DOHH2 (cell line): ENCODE measurements at regions not wholly inside any gene's neighbourhood (a gene's known extent, or its start where the extent isn't known, plus 50 kb on each side); places are given as distances from the start of the nearest gene placed in this dataset.

ENCODE experiments used
- H3F3A ChIP-seq: fragments of 200-600 bp; sonication (generic), shearing (Covaris generic); 2 replicates; pipeline ENCODE4 v1.6.0; 2016; ENCODE audit warnings: antibody characterized with exemption, mild to moderate bottlenecking; ENCODE audit not compliant: control insufficient read depth, insufficient read depth
- H3K27ac ChIP-seq: fragments of 200-600 bp; sonication (generic); 2 replicates; pipeline ENCODE4 v1.5.1; 2014; ENCODE audit warnings: low read depth, mild to moderate bottlenecking, low read length, moderate library complexity
- H3K27me3 ChIP-seq: fragments of 200-600 bp; sonication (generic); 2 replicates; pipeline ENCODE4 v1.6.1; 2014; ENCODE audit warnings: mild to moderate bottlenecking, low read length, mixed read lengths; ENCODE audit not compliant: control insufficient read depth
- H3K36me3 ChIP-seq: fragments of 200-600 bp; sonication (generic); 2 replicates; pipeline ENCODE4 v1.6.1; 2014; ENCODE audit warnings: mild to moderate bottlenecking, low read length, moderate library complexity, mixed read lengths; ENCODE audit not compliant: control insufficient read depth
- H3K4me1 ChIP-seq: fragments of 200-600 bp; sonication (generic); 2 replicates; pipeline ENCODE4 v1.6.1; 2014; ENCODE audit warnings: mild to moderate bottlenecking, low read length, mixed read lengths; ENCODE audit not compliant: control insufficient read depth
- H3K4me2 ChIP-seq: fragments of 200-600 bp; sonication (generic); 2 replicates; pipeline ENCODE4 v1.6.0; 2014; ENCODE audit warnings: mild to moderate bottlenecking, low read length, moderate library complexity
- H3K4me3 ChIP-seq: fragments of 200-600 bp; sonication (generic); 2 replicates; pipeline ENCODE4 v1.5.1; 2014; ENCODE audit warnings: mild to moderate bottlenecking, low read length, mixed read lengths
- H3K79me2 ChIP-seq: fragments of 200-600 bp; sonication (generic); 2 replicates; pipeline ENCODE4 v1.6.1; 2014; ENCODE audit warnings: mild to moderate bottlenecking, low read length, mixed read lengths; ENCODE audit not compliant: control insufficient read depth
- H3K9me2 ChIP-seq: fragments of 200-600 bp; sonication (generic); replicated peaks from 2 replicates; pipeline ENCODE4 v1.6.1; 2014; ENCODE audit warnings: mild to moderate bottlenecking, low read length, mixed read lengths; ENCODE audit not compliant: control insufficient read depth
- H3K9me3 ChIP-seq: fragments of 200-600 bp; sonication (generic); 2 replicates; pipeline ENCODE4 v1.6.1; 2014; ENCODE audit warnings: antibody characterized with exemption, low read length, mixed read lengths; ENCODE audit not compliant: control insufficient read depth, insufficient read depth
- H4K20me1 ChIP-seq: fragments of 200-600 bp; sonication (generic); 2 replicates; pipeline ENCODE4 v1.6.0; 2014; ENCODE audit warnings: low read depth, mild to moderate bottlenecking, antibody characterized with exemption, low read length, moderate library complexity; ENCODE audit not compliant: control insufficient read depth, insufficient read depth
- CTCF ChIP-seq: fragments of 200-600 bp; sonication (generic); IDR thresholded peaks from one replicate; pipeline ENCODE4 v1.5.1; 2014; ENCODE audit warnings: antibody characterized with exemption, mild to moderate bottlenecking, low read depth, low read length; ENCODE audit not compliant: poor library complexity, severe bottlenecking
- EZH2phosphoT487 ChIP-seq: fragments of 200-600 bp; sonication (generic); IDR thresholded peaks from 2 replicates; pipeline ENCODE4 v1.6.1; 2017; ENCODE audit warnings: borderline replicate concordance, mild to moderate bottlenecking, antibody characterized with exemption, low read length, moderate library complexity, mixed read lengths

- no peaks in the 10 kb centered on the region for H3F3A ChIP-seq
- H3K27ac ChIP-seq = no peak overlapping the region
- TF ChIP-seq EZH2phosphoT487 (no peak), CTCF (no peak)
- no peak overlapping the region for H3K4me3 ChIP-seq
- no peaks in the 10 kb centered on the region for H3K27me3 ChIP-seq
- no peaks in the 10 kb centered on the region for H3K4me1 ChIP-seq
- no peaks in the 10 kb centered on the region for H3K36me3 ChIP-seq
- H3K9me2 ChIP-seq = no peaks in the 10 kb centered on the region
- H4K20me1 ChIP-seq = no peaks in the 10 kb centered on the region
- H3K9me3 ChIP-seq = no peaks in the 10 kb centered on the region
- no peak overlapping the region for H3K4me2 ChIP-seq
- no peaks in the 10 kb centered on the region for H3K79me2 ChIP-seq
Measured at GRCh38 chr3:87132801-87133200, 94.3 kb upstream of the CHMP2B start.

GRCh38 chr3:87128006-87128405 is 99.1 kb upstream of the CHMP2B start:
- no peaks in the 10 kb centered on the region for H3K9me2 ChIP-seq
- H3K27me3 ChIP-seq = no peaks in the 10 kb centered on the region
- no peak for TF ChIP-seq EZH2phosphoT487
- no peak for TF ChIP-seq CTCF
- H3K79me2 ChIP-seq = no peaks in the 10 kb centered on the region
- H3K36me3 ChIP-seq = no peaks in the 10 kb centered on the region
- no peak overlapping the region for H3K27ac ChIP-seq
- no peak overlapping the region for H3K4me2 ChIP-seq
- H3K4me1 ChIP-seq = no peaks in the 10 kb centered on the region
- no peaks in the 10 kb centered on the region for H4K20me1 ChIP-seq
- H3K4me3 ChIP-seq = no peak overlapping the region
- no peaks in the 10 kb centered on the region for H3K9me3 ChIP-seq
- H3F3A ChIP-seq = no peaks in the 10 kb centered on the region

- no peaks in the 10 kb centered on the region for H3K79me2 ChIP-seq
- H3K27ac ChIP-seq = no peak overlapping the region
- H3K36me3 ChIP-seq = no peaks in the 10 kb centered on the region
- no peak overlapping the region for H3K4me2 ChIP-seq
- TF ChIP-seq EZH2phosphoT487 = no peak
- no peak for TF ChIP-seq CTCF
- no peaks in the 10 kb centered on the region for H3K27me3 ChIP-seq
- no peaks in the 10 kb centered on the region for H3F3A ChIP-seq
- H3K9me3 ChIP-seq = no peaks in the 10 kb centered on the region
- no peak overlapping the region for H3K4me3 ChIP-seq
- H3K4me1 ChIP-seq = no peaks in the 10 kb centered on the region
- no peaks in the 10 kb centered on the region for H3K9me2 ChIP-seq
- no peaks in the 10 kb centered on the region for H4K20me1 ChIP-seq
Measured at GRCh38 chr3:87127281-87127680, 99.8 kb upstream of the CHMP2B start.

GRCh38 chr3:87126321-87126720 is 100.8 kb upstream of the CHMP2B start:
- H4K20me1 ChIP-seq = no peaks in the 10 kb centered on the region
- H3K27me3 ChIP-seq = no peaks in the 10 kb centered on the region
- TF ChIP-seq EZH2phosphoT487 = no peak
- TF ChIP-seq CTCF = no peak
- H3K79me2 ChIP-seq = no peaks in the 10 kb centered on the region
- H3K4me1 ChIP-seq = no peaks in the 10 kb centered on the region
- no peaks in the 10 kb centered on the region for H3F3A ChIP-seq
- no peaks in the 10 kb centered on the region for H3K9me3 ChIP-seq
- no peak overlapping the region for H3K4me2 ChIP-seq
- H3K4me3 ChIP-seq = no peak overlapping the region
- H3K9me2 ChIP-seq = no peaks in the 10 kb centered on the region
- H3K27ac ChIP-seq = no peak overlapping the region
- H3K36me3 ChIP-seq = no peaks in the 10 kb centered on the region
